ENCODE measurements at regions not wholly inside any gene's neighbourhood (a gene's known extent, or its start where the extent isn't known, plus 50 kb on each side); places are given as distances from the start of the nearest gene placed in this dataset.

GRCh38 chr6:157763904-157764177 lies 59.2 kb upstream of the SNX9 start:
- TF ChIP-seq CTCF (IDR thresholded peaks at IDR 0.05 in 2 of 3, conservative IDR thresholded peaks at IDR 0.05 in 1 of 3; ENCODE audit: borderline replicate concordance in 1 of 3, insufficient read depth in 1 of 3, low read depth in 2 of 3, low read length in 2 of 3) (no peak), EZH2 (IDR thresholded peaks at IDR 0.05) (no peak), EZH2phosphoT487 (IDR thresholded peaks at IDR 0.05; ENCODE audit: borderline replicate concordance) (no peak), RAD21 (IDR thresholded peaks at IDR 0.05; ENCODE audit: low read depth) (no peak), REST (IDR thresholded peaks at IDR 0.05; ENCODE audit: low read depth) (no peak), MAX (IDR thresholded peaks at IDR 0.05) (no peak)

Data from HCT116 (cell line).